Nephron (organoid): ENCODE measurements at regions not wholly inside any gene's neighbourhood (a gene's known extent, or its start where the extent isn't known, plus 50 kb on each side); places are given as distances from the start of the nearest gene placed in this dataset.

Source experiments
- H3K27ac Mint-ChIP-seq, 3 experiments: 2 replicates each; pipeline ENCODE4 v1.8.0; 2020; ENCODE audit warnings: mixed read lengths in 3 of 3, mild to moderate bottlenecking in 2 of 3, moderate library complexity in 1 of 3
- H3K27me3 Mint-ChIP-seq: 2 replicates; pipeline ENCODE4 v1.8.0; 2021; ENCODE audit warnings: low read depth, mild to moderate bottlenecking, moderate library complexity, mixed read lengths
- H3K36me3 Mint-ChIP-seq: 2 replicates; pipeline ENCODE4 v1.8.0; 2020; ENCODE audit warnings: low read depth, mixed read lengths
- H3K4me1 Mint-ChIP-seq: 2 replicates; pipeline ENCODE4 v1.8.0; 2020; ENCODE audit warnings: mixed read lengths
- H3K4me3 Mint-ChIP-seq, 3 experiments: 2 replicates each; pipeline ENCODE4 v1.8.0; 2020; ENCODE audit warnings: mild to moderate bottlenecking in 3 of 3, mixed read lengths in 3 of 3, moderate library complexity in 2 of 3
- H3K9me3 Mint-ChIP-seq: 2 replicates; pipeline ENCODE4 v1.8.0; 2020; ENCODE audit warnings: mixed read lengths
- CTCF ChIP-seq, 3 experiments: fragments of 200-600 bp; sonication (generic); IDR thresholded peaks; one replicate each; pipeline ENCODE4 v1.5.0; 2021; ENCODE audit warnings: antibody characterized with exemption in 3 of 3; ENCODE audit not compliant: unreplicated experiment in 3 of 3

- H3K4me3 Mint-ChIP-seq: no peak overlapping the region
- H3K9me3 Mint-ChIP-seq: no peaks in the 10 kb centered on the region
- no peaks in the 10 kb centered on the region for H3K36me3 Mint-ChIP-seq
- TF ChIP-seq CTCF (IDR thresholded peaks at IDR 0.05; ENCODE audit: unreplicated experiment in 3 of 3): no peak
- H3K27ac Mint-ChIP-seq: no peak overlapping the region
- H3K27me3 Mint-ChIP-seq: peaks cover 10% of the 10 kb centered on the region
- H3K4me1 Mint-ChIP-seq: no peaks in the 10 kb centered on the region
Observed at GRCh38 chrX:130974323-130974722, 71.3 kb upstream of the ENOX2 start.

- no peaks in the 10 kb centered on the region for H3K9me3 Mint-ChIP-seq
- no peak overlapping the region for H3K27ac Mint-ChIP-seq
- H3K36me3 Mint-ChIP-seq: no peaks in the 10 kb centered on the region
- peaks cover 14% of the 10 kb centered on the region for H3K27me3 Mint-ChIP-seq
- TF ChIP-seq CTCF (IDR thresholded peaks at IDR 0.05; ENCODE audit: unreplicated experiment in 3 of 3): peak; percentile 74 to 88 (median 83)
- no peaks in the 10 kb centered on the region for H3K4me1 Mint-ChIP-seq
- no peak overlapping the region for H3K4me3 Mint-ChIP-seq
Observed at GRCh38 chrX:130975947-130976346, 72.9 kb upstream of the ENOX2 start.

- TF ChIP-seq CTCF (IDR thresholded peaks at IDR 0.05; ENCODE audit: unreplicated experiment in 3 of 3): no peak
- no peak overlapping the region for H3K4me3 Mint-ChIP-seq
- H3K27ac Mint-ChIP-seq: no peak overlapping the region
- no peaks in the 10 kb centered on the region for H3K9me3 Mint-ChIP-seq
- no peaks in the 10 kb centered on the region for H3K36me3 Mint-ChIP-seq
- H3K4me1 Mint-ChIP-seq: peaks cover 30% of the 10 kb centered on the region
- peaks cover 7% of the 10 kb centered on the region for H3K27me3 Mint-ChIP-seq
Observed at GRCh38 chrX:130981836-130982235, 76.3 kb upstream of the ARHGAP36 start.

DNA sequence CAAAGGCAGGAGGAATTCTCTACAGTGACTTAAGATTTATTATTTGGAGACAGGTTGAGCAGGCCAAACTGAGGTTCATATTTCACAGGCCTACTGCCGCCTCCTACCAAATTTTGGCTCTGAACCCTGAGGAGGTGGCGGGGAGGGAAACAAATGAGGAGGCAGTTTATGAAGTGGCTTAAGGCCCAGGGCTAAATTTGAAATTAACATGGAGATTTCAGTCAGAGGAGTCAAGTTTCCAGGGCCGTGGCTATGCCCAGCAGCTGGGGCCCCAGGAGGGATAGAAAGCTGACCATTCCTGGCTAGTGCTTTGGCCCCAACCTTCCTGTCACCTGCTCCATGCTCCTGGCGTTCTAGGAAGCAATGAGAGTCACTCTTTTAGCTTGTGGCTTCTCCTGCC, 73.4 kb upstream of the ARHGAP36 start:
- Mint-ChIP-seq H3K36me3 (no peaks in the 10 kb centered on the region), H3K4me1 (peaks cover 42% of the 10 kb centered on the region), H3K4me3 (no peak overlapping the region), H3K27ac (peak overlapping the region; percentile 21 to 31 (median 25)), H3K27me3 (peaks cover 7% of the 10 kb centered on the region), H3K9me3 (no peaks in the 10 kb centered on the region)
- TF ChIP-seq CTCF (IDR thresholded peaks at IDR 0.05; ENCODE audit: unreplicated experiment in 3 of 3): no peak

DNA sequence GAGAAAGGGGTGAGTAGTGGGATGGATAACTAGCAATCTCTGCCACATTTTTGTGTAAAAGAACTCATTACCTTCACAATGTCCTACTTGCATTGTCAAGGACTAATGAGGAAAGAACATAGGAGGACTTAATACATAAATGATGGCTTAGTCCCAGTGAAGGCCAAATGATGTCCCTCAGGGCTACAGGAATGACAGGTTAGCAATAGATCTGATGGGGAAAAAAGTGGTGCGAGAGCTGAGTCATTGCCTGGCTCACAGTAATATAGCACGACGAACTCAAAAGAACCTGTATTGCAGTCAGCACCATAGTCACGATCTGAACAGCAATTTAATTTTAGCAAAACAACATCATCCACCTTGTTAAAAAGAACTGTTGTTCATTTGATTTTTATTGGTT, 70.9 kb upstream of the ARHGAP36 start:
- Mint-ChIP-seq H3K27ac (no peak overlapping the region), H3K36me3 (no peaks in the 10 kb centered on the region), H3K9me3 (no peaks in the 10 kb centered on the region), H3K4me1 (peaks cover 42% of the 10 kb centered on the region), H3K27me3 (peaks cover 4% of the 10 kb centered on the region), H3K4me3 (no peak overlapping the region)
- no peak for TF ChIP-seq CTCF (IDR thresholded peaks at IDR 0.05; ENCODE audit: unreplicated experiment in 3 of 3)

GRCh38 chrX:130990723-130991122, 67.4 kb upstream of the ARHGAP36 start:
- H3K9me3 Mint-ChIP-seq: no peaks in the 10 kb centered on the region
- no peak overlapping the region for H3K4me3 Mint-ChIP-seq
- H3K36me3 Mint-ChIP-seq: no peaks in the 10 kb centered on the region
- TF ChIP-seq CTCF (IDR thresholded peaks at IDR 0.05; ENCODE audit: unreplicated experiment in 3 of 3): no peak
- H3K4me1 Mint-ChIP-seq: peaks cover 20% of the 10 kb centered on the region
- H3K27ac Mint-ChIP-seq: no peak overlapping the region
- peaks cover 14% of the 10 kb centered on the region for H3K27me3 Mint-ChIP-seq
